ENCODE measurements at regions not wholly inside any gene's neighbourhood (a gene's known extent, or its start where the extent isn't known, plus 50 kb on each side); places are given as distances from the start of the nearest gene placed in this dataset.

DNA sequence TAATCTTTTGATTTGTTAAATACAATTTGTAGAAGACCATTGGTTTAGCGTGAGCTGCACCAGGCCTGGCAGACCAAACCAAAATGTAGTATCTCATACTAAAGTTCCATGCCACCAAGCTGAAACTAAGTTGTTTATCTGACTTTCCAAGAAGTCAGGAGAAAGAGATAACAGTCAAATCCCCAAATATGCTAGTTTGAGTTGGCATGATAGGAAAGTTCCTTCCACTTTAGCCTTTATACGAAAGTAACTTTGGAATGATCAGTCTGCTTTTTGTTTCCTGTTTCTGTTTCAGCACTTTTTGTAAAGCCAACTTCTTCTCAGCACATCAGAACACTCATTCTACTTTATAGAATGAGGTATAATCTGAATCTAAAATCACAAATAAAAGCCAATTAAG, 449.2 kb downstream of the GRXCR1 start:
- no peaks in the 10 kb centered on the region for H3K27me3 ChIP-seq (replicated peaks in 2 of 5; ENCODE audit: control insufficient read depth in 4 of 5, insufficient read depth in 5 of 5, low read length in 4 of 5)
- CTCF ChIA-PET = no interaction called here
- no peaks in the 10 kb centered on the region for H3K36me3 ChIP-seq (ENCODE audit: control insufficient read depth in 4 of 4, insufficient read depth in 4 of 4, low read length in 3 of 4)
- POLR2A ChIA-PET = no interaction called here
- no CpG with 5 or more reads among the region's 2 CpGs for WGBS (ENCODE audit: insufficient coverage)
- DNase-seq = peak in 1 of 3 donors; percentile 5
- no peak overlapping the region for H3K27ac ChIP-seq (ENCODE audit: insufficient read depth in 1 of 2, low read depth in 1 of 2, low read length in 2 of 2, poor library complexity in 1 of 2, severe bottlenecking in 2 of 2)
- H3K4me3 ChIP-seq (ENCODE audit: control insufficient read depth in 1 of 7, extremely low read depth in 1 of 7, insufficient read depth in 4 of 7, low read depth in 2 of 7, low read length in 6 of 7) = no peak overlapping the region
- no peaks in the 10 kb centered on the region for H3K9me3 ChIP-seq (ENCODE audit: control extremely low read depth in 1 of 5, control insufficient read depth in 4 of 5, insufficient read depth in 2 of 5, low read depth in 1 of 5, low read length in 4 of 5)
- H3K4me1 ChIP-seq (ENCODE audit: control extremely low read depth in 1 of 4, control insufficient read depth in 4 of 4, insufficient read depth in 4 of 4, low read length in 3 of 4) = no peaks in the 10 kb centered on the region

DNA sequence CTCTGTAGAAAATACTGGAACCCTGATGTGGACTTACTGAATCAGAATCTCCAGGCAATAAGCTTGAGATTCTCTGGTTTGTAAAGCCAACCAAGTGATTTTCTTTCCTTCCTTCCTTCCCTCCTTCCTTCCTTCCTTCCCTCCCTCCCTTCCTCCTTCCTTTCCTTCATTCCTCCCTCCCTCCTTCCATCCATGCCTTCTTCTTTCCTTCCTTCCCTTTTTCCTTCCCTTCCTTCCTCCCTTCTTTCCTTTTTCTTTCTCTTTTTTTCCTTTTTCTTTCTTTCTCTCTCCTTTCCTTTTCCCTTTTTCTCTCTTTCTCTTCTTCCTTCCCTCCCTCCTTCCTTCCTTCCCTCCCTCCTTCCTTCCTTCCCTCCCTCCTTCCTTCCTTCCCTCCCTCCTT, 450.8 kb downstream of the GRXCR1 start:
- POLR2A ChIA-PET = no interaction called here
- H3K9me3 ChIP-seq (ENCODE audit: control extremely low read depth in 1 of 5, control insufficient read depth in 4 of 5, insufficient read depth in 2 of 5, low read depth in 1 of 5, low read length in 4 of 5) = peaks cover 0 to 1% (median 0%) of the 10 kb centered on the region in 5 experiments
- CTCF ChIA-PET = no interaction called here

DNA sequence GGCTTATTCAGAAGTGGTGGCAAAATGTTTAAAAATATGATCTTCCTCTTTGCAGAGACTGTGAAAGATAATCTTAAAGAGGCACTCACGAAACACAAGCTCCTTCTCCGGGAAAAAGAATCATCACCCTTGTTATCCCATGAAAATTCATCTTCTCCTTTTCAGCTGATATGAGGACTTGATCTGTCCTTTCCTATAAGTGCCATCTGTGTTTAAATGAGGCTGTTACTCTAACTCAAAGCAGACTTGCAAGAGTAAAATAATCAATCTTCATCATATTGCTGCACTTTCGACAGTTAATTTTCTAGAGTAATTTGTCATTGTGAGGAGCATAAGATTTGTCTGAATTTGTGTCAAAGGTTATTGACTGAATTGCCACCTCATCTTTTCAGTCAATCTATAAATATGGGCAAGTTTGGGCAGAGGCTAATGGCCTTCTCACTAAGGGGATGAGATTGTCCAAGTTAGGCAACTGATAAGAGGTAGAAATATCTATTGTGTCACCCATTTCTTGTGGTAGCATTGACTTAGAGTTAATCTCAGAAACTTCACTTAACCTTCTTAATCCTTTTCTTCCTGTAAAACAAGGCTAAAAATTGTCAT, 452.9 kb downstream of the GRXCR1 start:
- Histone ChIP-seq H3K36me3 (ENCODE audit: control insufficient read depth in 4 of 4, insufficient read depth in 4 of 4, low read length in 3 of 4) (no peaks in the 10 kb centered on the region), H3K27me3 (replicated peaks in 2 of 5; ENCODE audit: control insufficient read depth in 4 of 5, insufficient read depth in 5 of 5, low read length in 4 of 5) (no peaks in the 10 kb centered on the region), H3K9me3 (ENCODE audit: control extremely low read depth in 1 of 5, control insufficient read depth in 4 of 5, insufficient read depth in 2 of 5, low read depth in 1 of 5, low read length in 4 of 5) (peaks cover 0 to 1% (median 0%) of the 10 kb centered on the region in 5 experiments), H3K4me1 (ENCODE audit: control extremely low read depth in 1 of 4, control insufficient read depth in 4 of 4, insufficient read depth in 4 of 4, low read length in 3 of 4) (no peaks in the 10 kb centered on the region), H3K27ac (ENCODE audit: insufficient read depth in 1 of 2, low read depth in 1 of 2, low read length in 2 of 2, poor library complexity in 1 of 2, severe bottlenecking in 2 of 2) (no peak overlapping the region), H3K4me3 (ENCODE audit: control insufficient read depth in 1 of 7, extremely low read depth in 1 of 7, insufficient read depth in 4 of 7, low read depth in 2 of 7, low read length in 6 of 7) (no peak overlapping the region)
- POLR2A ChIA-PET = no interaction called here
- CTCF ChIA-PET = interaction anchor here (1.5 kb wide), 1 partner anchor 23 kb away, joined by 3 read pairs; no protein-coding TSS in a partner anchor
- DNase-seq = no peak
- no CpG with 5 or more reads among the region's 3 CpGs for WGBS (ENCODE audit: insufficient coverage)

More for the DNA sequence above, 450.8 kb downstream of the GRXCR1 start:
- H3K4me3 ChIP-seq (ENCODE audit: control insufficient read depth in 1 of 7, extremely low read depth in 1 of 7, insufficient read depth in 4 of 7, low read depth in 2 of 7, low read length in 6 of 7) = no peak overlapping the region
- H3K27ac ChIP-seq (ENCODE audit: insufficient read depth in 1 of 2, low read depth in 1 of 2, low read length in 2 of 2, poor library complexity in 1 of 2, severe bottlenecking in 2 of 2) = no peak overlapping the region
- DNase-seq = no peak
- no peaks in the 10 kb centered on the region for H3K4me1 ChIP-seq (ENCODE audit: control extremely low read depth in 1 of 4, control insufficient read depth in 4 of 4, insufficient read depth in 4 of 4, low read length in 3 of 4)
- no peaks in the 10 kb centered on the region for H3K36me3 ChIP-seq (ENCODE audit: control insufficient read depth in 4 of 4, insufficient read depth in 4 of 4, low read length in 3 of 4)
- no peaks in the 10 kb centered on the region for H3K27me3 ChIP-seq (replicated peaks in 2 of 5; ENCODE audit: control insufficient read depth in 4 of 5, insufficient read depth in 5 of 5, low read length in 4 of 5)

DNA sequence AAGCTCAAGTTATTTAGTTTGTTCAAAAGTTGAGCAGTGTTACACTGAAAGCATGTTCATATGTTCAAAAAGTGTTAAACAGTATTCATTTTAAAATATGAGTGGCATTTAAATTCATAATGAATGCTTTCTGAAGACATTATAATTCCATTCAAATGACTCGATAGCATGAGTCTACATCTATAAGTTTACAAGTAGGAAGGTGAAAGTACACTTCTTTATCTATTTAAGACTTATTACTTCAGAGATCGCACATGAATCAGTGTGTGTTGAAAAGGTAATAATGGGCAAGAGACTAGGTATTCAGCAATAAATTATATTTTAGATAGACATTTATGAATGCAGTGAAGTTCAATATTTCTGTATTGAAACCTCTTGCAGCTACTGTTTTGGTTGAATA, 456.1 kb downstream of the GRXCR1 start:
- Histone ChIP-seq H3K9me3 (ENCODE audit: control extremely low read depth in 1 of 5, control insufficient read depth in 4 of 5, insufficient read depth in 2 of 5, low read depth in 1 of 5, low read length in 4 of 5) (peaks cover 0 to 1% (median 0%) of the 10 kb centered on the region in 5 experiments), H3K4me1 (ENCODE audit: control extremely low read depth in 1 of 4, control insufficient read depth in 4 of 4, insufficient read depth in 4 of 4, low read length in 3 of 4) (no peaks in the 10 kb centered on the region), H3K27ac (ENCODE audit: insufficient read depth in 1 of 2, low read depth in 1 of 2, low read length in 2 of 2, poor library complexity in 1 of 2, severe bottlenecking in 2 of 2) (no peak overlapping the region), H3K4me3 (ENCODE audit: control insufficient read depth in 1 of 7, extremely low read depth in 1 of 7, insufficient read depth in 4 of 7, low read depth in 2 of 7, low read length in 6 of 7) (no peak overlapping the region), H3K36me3 (ENCODE audit: control insufficient read depth in 4 of 4, insufficient read depth in 4 of 4, low read length in 3 of 4) (no peaks in the 10 kb centered on the region), H3K27me3 (replicated peaks in 2 of 5; ENCODE audit: control insufficient read depth in 4 of 5, insufficient read depth in 5 of 5, low read length in 4 of 5) (no peaks in the 10 kb centered on the region)
- WGBS (ENCODE audit: insufficient coverage) = no CpG with 5 or more reads among the region's 2 CpGs
- ChIA-PET CTCF (interaction anchor here (1.5 kb wide), 1 partner anchor 10 kb away, joined by 4 read pairs; no protein-coding TSS in a partner anchor), POLR2A (no interaction called here)
- no peak for DNase-seq

DNA sequence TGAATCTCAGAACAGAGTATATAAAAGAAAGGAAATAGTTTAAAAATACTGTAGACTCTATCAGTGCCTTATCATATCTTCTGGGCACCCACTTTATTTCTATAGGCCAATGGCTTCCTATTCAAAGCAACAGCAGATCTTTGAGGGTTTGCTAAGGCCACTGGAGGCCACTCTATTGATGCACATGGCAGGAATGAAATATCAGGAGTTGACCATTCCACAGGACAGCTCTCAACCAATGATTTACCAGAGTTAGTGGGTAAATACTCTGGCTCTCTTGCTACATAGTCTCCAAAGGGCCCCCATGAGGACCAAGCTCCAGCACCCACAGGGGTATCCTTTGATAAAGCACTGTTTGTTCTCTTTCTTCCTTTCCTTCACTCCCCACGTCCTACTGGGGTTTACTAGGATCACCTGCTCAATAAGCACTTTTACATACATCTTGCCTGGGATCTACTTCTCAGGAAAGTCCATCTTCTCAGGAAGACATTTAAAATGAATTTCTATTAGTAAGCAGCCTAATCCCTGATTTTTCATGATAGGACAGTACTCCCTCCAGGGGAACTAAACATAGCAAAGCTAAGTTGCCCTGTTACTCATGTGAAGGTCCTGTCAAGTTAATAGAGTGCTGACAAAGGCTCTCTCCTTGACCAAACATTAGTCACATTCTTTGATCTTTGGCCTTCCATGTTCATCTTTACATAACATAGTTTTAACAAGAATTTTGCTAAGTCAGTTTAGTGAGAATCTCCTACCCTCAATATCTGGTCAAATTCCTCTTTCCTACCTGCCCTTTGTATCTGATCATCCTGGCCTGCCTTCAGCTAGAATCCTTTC, 459.7 kb downstream of the GRXCR1 start:
- Histone ChIP-seq H3K27me3 (replicated peaks in 2 of 5; ENCODE audit: control insufficient read depth in 4 of 5, insufficient read depth in 5 of 5, low read length in 4 of 5) (no peaks in the 10 kb centered on the region), H3K4me1 (ENCODE audit: control extremely low read depth in 1 of 4, control insufficient read depth in 4 of 4, insufficient read depth in 4 of 4, low read length in 3 of 4) (no peaks in the 10 kb centered on the region), H3K36me3 (ENCODE audit: control insufficient read depth in 4 of 4, insufficient read depth in 4 of 4, low read length in 3 of 4) (no peaks in the 10 kb centered on the region), H3K4me3 (ENCODE audit: control insufficient read depth in 1 of 7, extremely low read depth in 1 of 7, insufficient read depth in 4 of 7, low read depth in 2 of 7, low read length in 6 of 7) (no peak overlapping the region), H3K27ac (ENCODE audit: insufficient read depth in 1 of 2, low read depth in 1 of 2, low read length in 2 of 2, poor library complexity in 1 of 2, severe bottlenecking in 2 of 2) (no peak overlapping the region), H3K9me3 (ENCODE audit: control extremely low read depth in 1 of 5, control insufficient read depth in 4 of 5, insufficient read depth in 2 of 5, low read depth in 1 of 5, low read length in 4 of 5) (peaks cover 0 to 1% (median 0%) of the 10 kb centered on the region in 5 experiments)
- 0% methylated on average over 1 of the region's 1 CpG for WGBS (ENCODE audit: insufficient coverage)
- ChIA-PET CTCF (interaction anchor here (1.0 kb wide), 2 partner anchors 8 to 13 kb away, joined by 3 read pairs; no protein-coding TSS in a partner anchor), POLR2A (no interaction called here)
- DNase-seq = no peak

DNA sequence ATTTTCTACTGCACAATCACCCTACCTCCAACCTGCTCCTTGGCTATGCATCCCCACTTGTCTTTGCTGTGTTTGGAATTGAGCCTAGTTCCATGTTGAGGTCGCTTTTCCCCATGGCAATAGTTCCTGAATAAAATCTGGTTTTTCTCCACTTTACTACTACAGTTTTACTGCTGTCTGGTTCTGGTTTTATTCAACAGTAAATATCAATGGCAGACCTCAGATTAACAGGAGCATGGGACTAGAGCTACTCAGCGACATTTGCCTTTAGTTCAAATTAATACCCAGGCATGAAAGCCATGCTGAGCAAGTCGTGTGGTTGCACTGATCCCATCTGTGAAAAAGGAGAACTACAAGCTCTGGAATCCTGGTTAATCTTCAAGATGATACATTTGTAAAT, 460.3 kb downstream of the GRXCR1 start:
- POLR2A ChIA-PET = no interaction called here
- Histone ChIP-seq H3K27me3 (replicated peaks in 2 of 5; ENCODE audit: control insufficient read depth in 4 of 5, insufficient read depth in 5 of 5, low read length in 4 of 5) (no peaks in the 10 kb centered on the region), H3K9me3 (ENCODE audit: control extremely low read depth in 1 of 5, control insufficient read depth in 4 of 5, insufficient read depth in 2 of 5, low read depth in 1 of 5, low read length in 4 of 5) (no peaks in the 10 kb centered on the region), H3K4me3 (ENCODE audit: control insufficient read depth in 1 of 7, extremely low read depth in 1 of 7, insufficient read depth in 4 of 7, low read depth in 2 of 7, low read length in 6 of 7) (no peak overlapping the region), H3K4me1 (ENCODE audit: control extremely low read depth in 1 of 4, control insufficient read depth in 4 of 4, insufficient read depth in 4 of 4, low read length in 3 of 4) (no peaks in the 10 kb centered on the region), H3K27ac (ENCODE audit: insufficient read depth in 1 of 2, low read depth in 1 of 2, low read length in 2 of 2, poor library complexity in 1 of 2, severe bottlenecking in 2 of 2) (no peak overlapping the region), H3K36me3 (ENCODE audit: control insufficient read depth in 4 of 4, insufficient read depth in 4 of 4, low read length in 3 of 4) (no peaks in the 10 kb centered on the region)
- CTCF ChIA-PET = interaction anchor here (1.0 kb wide), 1 partner anchor 8 kb away, joined by 3 read pairs; no protein-coding TSS in a partner anchor
- DNase-seq = peak in 2 of 3 donors; percentile 7 to 9
- WGBS (ENCODE audit: insufficient coverage) = 78% methylated on average over 3 of the region's 3 CpGs

DNA sequence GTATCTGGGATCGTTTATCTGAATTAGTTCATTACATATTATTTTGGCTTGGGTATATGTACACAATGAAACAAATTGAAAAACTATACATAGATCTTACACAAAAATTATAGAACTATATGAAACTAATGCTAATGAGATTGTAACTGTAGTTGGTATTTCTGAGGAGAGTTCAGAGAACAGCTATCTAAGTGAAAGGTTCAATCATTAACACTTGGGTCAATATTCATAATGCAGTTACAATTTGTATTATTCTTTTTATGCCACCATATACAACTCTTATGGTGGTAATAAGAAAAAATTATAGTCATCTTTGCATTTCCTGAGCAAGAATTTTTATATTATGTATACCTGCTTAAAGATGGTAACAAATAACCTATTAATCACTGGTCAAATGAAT, 461.0 kb downstream of the GRXCR1 start:
- no peaks in the 10 kb centered on the region for H3K36me3 ChIP-seq (ENCODE audit: control insufficient read depth in 4 of 4, insufficient read depth in 4 of 4, low read length in 3 of 4)
- no CpG with 5 or more reads among the region's 1 CpG for WGBS (ENCODE audit: insufficient coverage)
- H3K27me3 ChIP-seq (replicated peaks in 2 of 5; ENCODE audit: control insufficient read depth in 4 of 5, insufficient read depth in 5 of 5, low read length in 4 of 5) = no peaks in the 10 kb centered on the region
- ChIA-PET POLR2A (no interaction called here), CTCF (interaction anchor here (1.0 kb wide), 1 partner anchor 9 kb away, joined by 3 read pairs; no protein-coding TSS in a partner anchor)
- no peak for DNase-seq
- H3K4me1 ChIP-seq (ENCODE audit: control extremely low read depth in 1 of 4, control insufficient read depth in 4 of 4, insufficient read depth in 4 of 4, low read length in 3 of 4) = no peaks in the 10 kb centered on the region
- no peak overlapping the region for H3K4me3 ChIP-seq (ENCODE audit: control insufficient read depth in 1 of 7, extremely low read depth in 1 of 7, insufficient read depth in 4 of 7, low read depth in 2 of 7, low read length in 6 of 7)
- H3K9me3 ChIP-seq (ENCODE audit: control extremely low read depth in 1 of 5, control insufficient read depth in 4 of 5, insufficient read depth in 2 of 5, low read depth in 1 of 5, low read length in 4 of 5) = no peaks in the 10 kb centered on the region
- H3K27ac ChIP-seq (ENCODE audit: insufficient read depth in 1 of 2, low read depth in 1 of 2, low read length in 2 of 2, poor library complexity in 1 of 2, severe bottlenecking in 2 of 2) = no peak overlapping the region
